ENCODE measurements at regions not wholly inside any gene's neighbourhood (a gene's known extent, or its start where the extent isn't known, plus 50 kb on each side); places are given as distances from the start of the nearest gene placed in this dataset.

DNA sequence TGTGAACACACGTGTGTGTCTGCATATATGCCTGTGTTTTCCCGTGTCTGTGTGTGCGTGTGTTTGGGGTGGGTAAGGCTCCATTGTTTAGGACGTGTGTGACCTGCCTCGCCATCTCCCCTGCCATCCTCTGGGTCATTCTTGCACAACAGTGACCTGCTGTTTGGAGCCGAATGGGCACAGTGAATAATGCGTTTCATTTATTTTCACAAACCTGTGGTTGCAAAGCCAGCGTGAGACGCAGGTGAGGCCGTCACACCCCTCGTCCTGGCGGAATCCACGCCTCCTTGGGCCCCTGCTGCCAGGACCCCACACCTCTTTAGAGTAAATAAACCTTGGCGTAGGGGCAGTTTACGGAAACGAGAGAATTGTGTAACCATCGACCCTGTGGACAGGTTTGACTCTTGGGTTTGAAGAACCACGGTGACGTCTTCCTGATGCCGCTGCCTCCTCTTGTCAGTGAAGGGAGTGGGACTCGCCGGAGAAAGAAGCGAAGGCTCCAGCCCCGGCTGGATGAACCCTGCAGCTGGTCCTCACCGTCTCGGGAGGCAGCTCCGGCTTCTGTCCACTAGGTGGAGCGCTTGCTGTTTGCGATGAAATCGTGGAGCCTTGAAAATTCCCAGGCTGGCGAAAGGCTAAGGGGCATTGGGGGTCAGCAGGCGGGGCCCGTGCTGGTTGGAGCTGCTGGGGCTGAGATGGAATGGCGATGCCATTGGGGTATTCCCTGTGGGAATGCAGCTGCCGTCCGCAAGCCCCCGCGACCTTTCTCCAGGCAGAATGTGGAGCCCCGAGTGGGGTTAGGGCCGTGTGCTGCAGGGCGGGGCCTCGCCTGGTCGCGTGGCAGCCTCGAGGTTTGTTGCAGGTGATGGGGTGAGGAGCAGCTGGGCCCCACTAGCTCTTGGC lies 81.1 kb downstream of the RTP5 start:
- H3K4me3 ChIP-seq, result no peak overlapping the region
- no peaks in the 10 kb centered on the region for H3K36me3 ChIP-seq (ENCODE audit: insufficient read depth, low read length)
- no peak overlapping the region for H3K27ac ChIP-seq
- TF ChIP-seq POLR2AphosphoS5 (IDR thresholded peaks at IDR 0.05; ENCODE audit: borderline replicate concordance, low read depth, low read length) (no peak), FOXP2 (optimal IDR thresholded peaks at IDR 0.05; ENCODE audit: control extremely low read depth, extremely low read length, insufficient read depth) (no peak)
- H3K9ac ChIP-seq (ENCODE audit: insufficient read length), result no peak overlapping the region
- DNase-seq (ENCODE audit: low read depth, low spot score), result no peak
- no peaks in the 10 kb centered on the region for H3K9me3 ChIP-seq (ENCODE audit: low read depth, low read length)

DNA sequence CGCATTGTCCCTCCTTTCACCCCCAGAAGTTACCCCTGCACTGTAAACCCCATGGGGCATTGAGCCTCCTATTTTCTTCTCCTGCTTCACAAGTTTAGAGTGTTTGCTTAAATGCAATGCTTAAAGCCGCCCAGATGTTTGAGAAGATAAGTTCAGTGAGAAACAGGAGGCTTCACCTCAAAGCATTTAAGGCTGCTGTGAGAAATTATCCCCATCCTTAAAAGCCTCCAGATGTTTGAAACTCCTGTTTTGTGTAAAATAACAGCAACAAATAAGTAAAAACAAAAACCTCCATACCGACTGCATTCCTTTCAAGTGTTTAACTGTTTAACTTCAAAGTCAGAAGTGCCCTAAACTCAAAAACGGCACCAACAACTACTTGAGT lies 81.8 kb downstream of the RTP5 start:
- H3K36me3 ChIP-seq (ENCODE audit: insufficient read depth, low read length), result no peaks in the 10 kb centered on the region
- H3K9me3 ChIP-seq (ENCODE audit: low read depth, low read length), result no peaks in the 10 kb centered on the region
- H3K4me3 ChIP-seq, result no peak overlapping the region
- no peak overlapping the region for H3K9ac ChIP-seq (ENCODE audit: insufficient read length)
- no peak overlapping the region for H3K27ac ChIP-seq
- TF ChIP-seq FOXP2 (optimal IDR thresholded peaks at IDR 0.05; ENCODE audit: control extremely low read depth, extremely low read length, insufficient read depth) (no peak), POLR2AphosphoS5 (IDR thresholded peaks at IDR 0.05; ENCODE audit: borderline replicate concordance, low read depth, low read length) (no peak), EZH2 (IDR thresholded peaks at IDR 0.05) (no peak)
- DNase-seq (ENCODE audit: low read depth, low spot score), result no peak

DNA sequence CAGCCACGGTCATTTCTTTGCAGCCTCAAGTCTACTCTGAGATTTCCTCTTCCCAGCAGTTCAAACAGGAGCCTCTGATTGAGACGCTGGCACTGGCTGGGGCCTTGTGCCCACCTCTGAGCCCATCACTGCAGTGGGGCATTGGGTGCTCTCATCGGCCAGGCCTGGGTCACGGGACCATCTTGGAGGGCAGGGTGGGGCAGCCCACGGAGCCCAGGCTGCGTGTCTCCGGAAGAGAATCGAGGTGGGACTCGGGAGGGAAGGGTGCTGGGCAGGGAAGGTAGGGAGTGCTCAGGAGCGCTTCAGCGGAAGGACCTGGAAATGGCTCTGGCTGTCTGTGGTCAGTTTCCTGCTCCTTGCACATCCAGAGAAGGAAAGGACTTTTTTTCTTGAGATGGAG lies 82.4 kb downstream of the RTP5 start:
- TF ChIP-seq POLR2AphosphoS5 (IDR thresholded peaks at IDR 0.05; ENCODE audit: borderline replicate concordance, low read depth, low read length) (no peak), FOXP2 (optimal IDR thresholded peaks at IDR 0.05; ENCODE audit: control extremely low read depth, extremely low read length, insufficient read depth) (no peak), EZH2 (IDR thresholded peaks at IDR 0.05) (no peak)
- H3K27ac ChIP-seq, result no peak overlapping the region

DNA sequence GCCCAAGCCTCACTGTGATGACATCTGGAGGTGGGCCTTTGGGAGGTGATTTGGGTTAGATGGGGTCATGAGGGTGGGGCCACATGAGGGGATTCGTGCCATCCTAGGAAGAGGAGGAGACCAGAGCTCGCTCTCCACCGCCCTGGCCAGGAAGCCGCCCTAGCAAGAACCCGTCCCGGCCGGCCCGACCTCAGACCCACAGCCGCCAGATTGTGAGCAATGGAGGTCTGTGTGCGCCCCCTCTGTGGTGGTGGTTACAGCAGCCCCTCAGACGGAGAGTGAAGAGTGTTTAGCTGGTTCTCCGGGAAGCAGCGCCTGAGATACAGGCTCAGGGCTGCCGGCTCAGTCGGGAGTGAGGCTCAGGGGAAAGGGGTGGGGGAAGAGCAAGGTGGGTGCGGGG lies 83.3 kb downstream of the RTP5 start:
- TF ChIP-seq FOXP2 (optimal IDR thresholded peaks at IDR 0.05; ENCODE audit: control extremely low read depth, extremely low read length, insufficient read depth) (no peak), EZH2 (IDR thresholded peaks at IDR 0.05) (no peak), POLR2AphosphoS5 (IDR thresholded peaks at IDR 0.05; ENCODE audit: borderline replicate concordance, low read depth, low read length) (no peak)
- H3K4me3 ChIP-seq, result no peak overlapping the region
- no peaks in the 10 kb centered on the region for H3K9me3 ChIP-seq (ENCODE audit: low read depth, low read length)
- no peak overlapping the region for H3K9ac ChIP-seq (ENCODE audit: insufficient read length)
- no peak overlapping the region for H3K27ac ChIP-seq
- no peaks in the 10 kb centered on the region for H3K36me3 ChIP-seq (ENCODE audit: insufficient read depth, low read length)
- DNase-seq (ENCODE audit: low read depth, low spot score), result no peak

More for the DNA sequence above, 82.4 kb downstream of the RTP5 start:
- Histone ChIP-seq H3K9ac (ENCODE audit: insufficient read length) (no peak overlapping the region), H3K9me3 (ENCODE audit: low read depth, low read length) (no peaks in the 10 kb centered on the region), H3K4me3 (no peak overlapping the region), H3K36me3 (ENCODE audit: insufficient read depth, low read length) (no peaks in the 10 kb centered on the region)
- no peak for DNase-seq (ENCODE audit: low read depth, low spot score)

DNA sequence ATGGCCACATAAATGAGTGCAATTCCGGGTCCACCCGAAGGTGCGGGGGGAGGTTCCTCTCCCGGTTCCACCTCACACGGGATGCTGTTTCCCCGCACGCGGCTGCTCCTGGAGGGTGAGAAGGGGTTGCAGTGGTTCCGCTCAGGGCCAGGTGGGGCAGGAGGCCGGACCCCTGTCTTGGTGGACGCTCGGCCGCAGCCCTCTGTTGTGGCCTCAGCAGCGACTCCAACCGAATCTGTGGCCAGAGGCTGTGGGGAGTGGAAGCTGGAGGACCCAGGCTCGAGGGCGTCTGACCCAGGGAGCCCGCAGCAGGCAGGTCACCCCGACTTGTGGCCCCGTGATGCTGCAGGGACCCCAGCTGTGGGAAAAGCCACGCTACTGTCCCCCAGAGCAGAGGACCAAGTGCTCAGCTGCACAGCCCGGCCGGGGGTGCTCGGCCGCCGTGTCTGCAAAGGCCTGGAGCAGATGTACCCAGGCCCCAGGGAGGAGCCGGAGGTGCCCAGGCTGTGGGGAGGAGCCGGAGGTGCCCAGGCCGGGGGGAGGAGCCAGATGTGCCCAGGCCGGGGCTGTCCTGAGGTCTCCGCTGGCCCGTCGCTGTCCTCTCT lies 83.9 kb downstream of the RTP5 start:
- no peak for DNase-seq (ENCODE audit: low read depth, low spot score)

DNA sequence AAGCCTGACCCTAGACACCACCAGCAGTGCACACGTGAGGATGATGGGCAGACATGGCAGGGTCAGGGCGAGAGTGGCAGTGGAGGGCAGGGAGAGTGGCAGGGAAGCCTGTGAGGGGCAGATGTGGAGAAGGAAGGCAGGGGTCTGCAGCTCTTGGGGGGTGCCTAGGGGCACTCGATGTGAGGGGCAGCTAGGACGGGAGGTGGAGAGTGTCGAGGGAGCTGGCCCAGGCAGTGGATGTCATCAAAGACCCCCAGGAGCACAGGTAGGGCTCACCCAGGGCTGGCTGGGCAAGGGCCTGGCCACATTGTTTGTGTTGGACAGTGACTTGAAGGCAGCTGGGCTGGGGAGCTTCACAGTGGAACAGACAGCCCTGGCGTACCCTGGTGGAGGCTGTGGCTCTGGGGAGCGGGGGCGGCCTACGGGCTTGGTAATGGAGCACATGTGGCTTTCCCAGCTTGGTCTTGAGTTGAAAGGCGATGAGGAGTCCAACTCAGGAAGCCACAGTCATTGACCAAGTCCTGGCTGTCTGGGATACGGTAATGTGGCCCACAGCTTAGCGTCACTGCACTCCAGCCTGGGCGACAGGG lies 87.1 kb downstream of the RTP5 start:
- Histone ChIP-seq H3K9me3 (ENCODE audit: low read depth, low read length) (no peaks in the 10 kb centered on the region), H3K4me3 (no peak overlapping the region), H3K27ac (no peak overlapping the region), H3K36me3 (ENCODE audit: insufficient read depth, low read length) (no peaks in the 10 kb centered on the region), H3K9ac (ENCODE audit: insufficient read length) (no peak overlapping the region)
- TF ChIP-seq EZH2 (IDR thresholded peaks at IDR 0.05), result no peak
- TF ChIP-seq POLR2AphosphoS5 (IDR thresholded peaks at IDR 0.05; ENCODE audit: borderline replicate concordance, low read depth, low read length), result no peak
- no peak for DNase-seq (ENCODE audit: low read depth, low spot score)

More for the DNA sequence above, 83.9 kb downstream of the RTP5 start:
- Histone ChIP-seq H3K27ac (no peak overlapping the region), H3K9me3 (ENCODE audit: low read depth, low read length) (no peaks in the 10 kb centered on the region), H3K9ac (ENCODE audit: insufficient read length) (no peak overlapping the region), H3K36me3 (ENCODE audit: insufficient read depth, low read length) (no peaks in the 10 kb centered on the region), H3K4me3 (no peak overlapping the region)
- TF ChIP-seq FOXP2 (optimal IDR thresholded peaks at IDR 0.05; ENCODE audit: control extremely low read depth, extremely low read length, insufficient read depth), result no peak
- TF ChIP-seq EZH2 (IDR thresholded peaks at IDR 0.05), result no peak
- no peak for TF ChIP-seq POLR2AphosphoS5 (IDR thresholded peaks at IDR 0.05; ENCODE audit: borderline replicate concordance, low read depth, low read length)

DNA sequence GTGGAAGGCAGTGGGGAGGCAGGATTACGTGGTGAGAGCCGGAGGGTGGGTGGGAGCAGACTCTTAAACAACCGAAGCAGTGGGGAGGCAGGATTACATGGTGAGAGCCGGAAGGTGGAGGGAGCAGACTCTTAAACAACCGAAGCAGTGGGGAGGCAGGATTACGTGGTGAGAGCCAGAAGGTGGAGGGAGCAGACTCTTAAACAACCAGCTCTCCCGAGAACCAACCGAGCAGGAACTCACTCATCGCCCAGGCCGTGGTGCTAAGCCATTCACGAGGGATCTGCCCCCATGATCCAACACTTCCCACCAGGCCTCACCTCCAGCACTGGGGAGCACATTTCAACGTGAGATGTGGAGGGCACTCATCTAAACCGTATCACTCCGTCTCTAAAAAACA lies 87.7 kb downstream of the RTP5 start:
- Histone ChIP-seq H3K9me3 (ENCODE audit: low read depth, low read length) (no peaks in the 10 kb centered on the region), H3K4me3 (no peak overlapping the region), H3K9ac (ENCODE audit: insufficient read length) (no peak overlapping the region), H3K36me3 (ENCODE audit: insufficient read depth, low read length) (no peaks in the 10 kb centered on the region), H3K27ac (no peak overlapping the region)
- no peak for DNase-seq (ENCODE audit: low read depth, low spot score)
- TF ChIP-seq FOXP2 (optimal IDR thresholded peaks at IDR 0.05; ENCODE audit: control extremely low read depth, extremely low read length, insufficient read depth) (no peak), EZH2 (IDR thresholded peaks at IDR 0.05) (no peak), POLR2AphosphoS5 (IDR thresholded peaks at IDR 0.05; ENCODE audit: borderline replicate concordance, low read depth, low read length) (no peak)

DNA sequence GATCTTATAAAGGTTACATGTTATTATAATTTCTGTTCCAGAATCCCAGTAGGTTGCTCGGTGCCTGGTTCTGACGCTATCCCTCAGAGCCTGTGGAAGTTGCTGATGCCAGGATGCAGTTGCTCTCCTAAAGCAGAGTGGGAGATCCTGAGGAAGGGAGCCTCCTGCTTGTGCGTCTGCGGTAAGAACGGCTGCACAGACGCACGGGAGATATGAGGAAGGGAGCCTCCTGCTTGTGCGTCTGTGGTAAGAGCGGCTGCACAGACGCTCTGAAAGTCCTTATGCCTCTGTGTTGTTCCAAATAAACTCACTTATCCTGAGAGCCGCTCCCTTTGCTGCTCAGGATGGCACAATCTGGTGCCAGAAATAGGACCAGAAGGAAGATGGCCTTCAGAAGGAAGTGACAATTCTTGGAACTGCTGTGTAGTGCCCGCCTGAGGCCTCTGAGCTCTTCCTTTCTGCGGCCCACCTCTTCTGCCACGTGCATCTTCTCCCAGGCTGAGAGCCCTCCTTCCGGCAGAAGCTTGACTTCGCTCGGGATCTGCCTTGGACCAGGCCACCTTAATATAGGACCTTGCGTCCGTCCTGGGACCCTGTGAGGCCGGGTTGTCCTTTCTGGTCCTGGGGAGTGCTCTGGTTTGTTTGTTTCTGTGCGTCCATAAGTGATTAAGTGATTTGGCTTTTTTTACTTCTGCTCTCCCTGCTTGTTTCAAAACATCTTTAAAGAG lies 89.5 kb downstream of the RTP5 start:
- Histone ChIP-seq H3K9ac (ENCODE audit: insufficient read length) (no peak overlapping the region), H3K27ac (no peak overlapping the region), H3K36me3 (ENCODE audit: insufficient read depth, low read length) (no peaks in the 10 kb centered on the region), H3K4me3 (no peak overlapping the region), H3K9me3 (ENCODE audit: low read depth, low read length) (no peaks in the 10 kb centered on the region)
- no peak for TF ChIP-seq EZH2 (IDR thresholded peaks at IDR 0.05)
- no peak for TF ChIP-seq POLR2AphosphoS5 (IDR thresholded peaks at IDR 0.05; ENCODE audit: borderline replicate concordance, low read depth, low read length)
- TF ChIP-seq FOXP2 (optimal IDR thresholded peaks at IDR 0.05; ENCODE audit: control extremely low read depth, extremely low read length, insufficient read depth), result no peak
- no peak for DNase-seq (ENCODE audit: low read depth, low spot score)
